ENCODE measurements at regions not wholly inside any gene's neighbourhood (a gene's known extent, or its start where the extent isn't known, plus 50 kb on each side); places are given as distances from the start of the nearest gene placed in this dataset.
"Not testable (repeated sequence)": the region's sequence is repeated elsewhere in the genome, so short reads cannot be mapped to it uniquely, and the experiment has no call there.

GRCh38 chr1:193388165-193388564, 201.8 kb upstream of the B3GALT2 start:
- no peaks in the 10 kb centered on the region for H3K36me3 ChIP-seq
- no peaks in the 10 kb centered on the region for H3K9me3 ChIP-seq
- H3K4me1 ChIP-seq: no peaks in the 10 kb centered on the region
- intact Hi-C loops (cut with DNase I): no loop called here
- H3K4me3 ChIP-seq (replicated peaks in 1 of 3): no peak overlapping the region
- DNase-seq: no peak
- no peak for TF ChIP-seq CTCF (IDR thresholded peaks at IDR 0.05)
- TF ChIP-seq POLR2A (IDR thresholded peaks at IDR 0.05): no peak
- H3K27ac ChIP-seq: no peak overlapping the region
- H3K27me3 ChIP-seq: no peaks in the 10 kb centered on the region
- WGBS, 2 donors: 93 to 96% methylated on average over 4 of the region's 4 CpGs

- no peaks in the 10 kb centered on the region for H3K36me3 ChIP-seq
- intact Hi-C loops (cut with DNase I): no loop called here
- H3K4me3 ChIP-seq (replicated peaks in 1 of 3): no peak overlapping the region
- DNase-seq: no peak
- no peaks in the 10 kb centered on the region for H3K9me3 ChIP-seq
- TF ChIP-seq CTCF (IDR thresholded peaks at IDR 0.05) (no peak), POLR2A (IDR thresholded peaks at IDR 0.05) (no peak)
- H3K27me3 ChIP-seq: no peaks in the 10 kb centered on the region
- no peak overlapping the region for H3K27ac ChIP-seq
- no peaks in the 10 kb centered on the region for H3K4me1 ChIP-seq
Measured at GRCh38 chr1:193387406-193387805, 201.0 kb upstream of the B3GALT2 start.

GRCh38 chr1:193378451-193378850, 192.0 kb upstream of the B3GALT2 start:
- H3K36me3 ChIP-seq; H3K27ac ChIP-seq; H3K9me3 ChIP-seq; DNase-seq; intact Hi-C loops (cut with DNase I); H3K4me1 ChIP-seq; H3K27me3 ChIP-seq; H3K4me3 ChIP-seq (replicated peaks in 1 of 3): not testable (repeated sequence)
- 82 to 91% methylated on average over 2 of the region's 2 CpGs for WGBS, 2 donors

- Histone ChIP-seq H3K36me3 (no peaks in the 10 kb centered on the region), H3K4me3 (replicated peaks in 1 of 3) (no peak overlapping the region), H3K9me3 (no peaks in the 10 kb centered on the region), H3K4me1 (no peaks in the 10 kb centered on the region), H3K27me3 (no peaks in the 10 kb centered on the region), H3K27ac (no peak overlapping the region)
- intact Hi-C loops (cut with DNase I): no loop called here
- DNase-seq: no peak
- no peak for TF ChIP-seq POLR2A (IDR thresholded peaks at IDR 0.05)
- TF ChIP-seq CTCF (IDR thresholded peaks at IDR 0.05): no peak
- WGBS, 2 donors: 94 to 100% methylated on average over 2 of the region's 2 CpGs
Measured at GRCh38 chr1:193377472-193377871, 191.1 kb upstream of the B3GALT2 start.

GRCh38 chr1:193372553-193372952, 186.1 kb upstream of the B3GALT2 start:
- H3K9me3 ChIP-seq: no peaks in the 10 kb centered on the region
- H3K4me3 ChIP-seq (replicated peaks in 1 of 3): no peak overlapping the region
- no peak for TF ChIP-seq CTCF (IDR thresholded peaks at IDR 0.05)
- TF ChIP-seq POLR2A (IDR thresholded peaks at IDR 0.05): no peak
- no peak for DNase-seq
- intact Hi-C loops (cut with DNase I): no loop called here
- H3K27ac ChIP-seq: no peak overlapping the region
- WGBS, 2 donors: 95 to 97% methylated on average over 2 of the region's 2 CpGs
- no peaks in the 10 kb centered on the region for H3K27me3 ChIP-seq
- H3K36me3 ChIP-seq: no peaks in the 10 kb centered on the region
- H3K4me1 ChIP-seq: no peaks in the 10 kb centered on the region

- no peak overlapping the region for H3K27ac ChIP-seq
- H3K27me3 ChIP-seq: no peaks in the 10 kb centered on the region
- 43 to 66% methylated on average over 5 of the region's 5 CpGs for WGBS, 2 donors
- no peak for DNase-seq
- TF ChIP-seq CTCF (IDR thresholded peaks at IDR 0.05) (no peak), POLR2A (IDR thresholded peaks at IDR 0.05) (no peak)
- no peaks in the 10 kb centered on the region for H3K9me3 ChIP-seq
- H3K4me1 ChIP-seq: no peaks in the 10 kb centered on the region
- H3K36me3 ChIP-seq: no peaks in the 10 kb centered on the region
- intact Hi-C loops (cut with DNase I): no loop called here
- H3K4me3 ChIP-seq (replicated peaks in 1 of 3): no peak overlapping the region
Measured at GRCh38 chr1:193368302-193368701, 181.9 kb upstream of the B3GALT2 start.

Data from thyroid gland (tissue), 4 donors.